K562 (cell line): ENCODE measurements at regions not wholly inside any gene's neighbourhood (a gene's known extent, or its start where the extent isn't known, plus 50 kb on each side); places are given as distances from the start of the nearest gene placed in this dataset.

Experiments
- EZH2 ChIP-seq: IDR thresholded peaks from 2 replicates; pipeline ENCODE4 v1.6.1; 2012; ENCODE audit warnings: low read depth, mild to moderate bottlenecking, inconsistent platforms, low read length, borderline replicate concordance
- MYC ChIP-seq, 2 experiments: fragments of 250-450 bp in 1 of 2; sonication (Bioruptor Pico) in 1 of 2; IDR thresholded peaks; 2 replicates each; pipeline versions ENCODE4 v1.5.1 to v1.6.1; 2012 to 2021; ENCODE audit warnings: low read depth in 2 of 2, borderline replicate concordance in 1 of 2, improper control_type of control experiment in 1 of 2, low read length in 1 of 2, mild to moderate bottlenecking in 1 of 2, moderate library complexity in 1 of 2
- SETDB1 ChIP-seq: IDR thresholded peaks from one replicate; pipeline ENCODE4 v1.6.1; 2012; ENCODE audit warnings: low read length, control low read depth, inconsistent platforms
- ZBTB8A ChIP-seq: fragments of 450-650 bp; IDR thresholded peaks from 2 replicates; pipeline ENCODE4 v1.6.1; 2018; ENCODE audit warnings: mild to moderate bottlenecking, moderate library complexity; ENCODE audit not compliant: partially characterized antibody
- ZNF780A ChIP-seq: fragments of 250-450 bp; sonication (Bioruptor Pico); IDR thresholded peaks from 2 replicates; pipeline ENCODE4 v1.5.0; 2021; ENCODE audit warnings: mild to moderate bottlenecking
- TF ChIP-seq, protein P1 (sequence below), 2 experiments: fragments of 450-650 bp; IDR thresholded peaks; 2 replicates each; pipeline ENCODE4 v1.6.1; 2018; ENCODE audit warnings: mild to moderate bottlenecking in 2 of 2, low read depth in 1 of 2; ENCODE audit not compliant: partially characterized antibody in 2 of 2
- TF ChIP-seq, protein P2 (sequence below), 3 experiments: IDR thresholded peaks in 2 of 3; conservative IDR thresholded peaks in 1 of 3; 2 replicates each; pipeline ENCODE4 v1.5.1; 2011 to 2012; ENCODE audit warnings: low read length in 3 of 3, mild to moderate bottlenecking in 3 of 3, control low read depth in 2 of 3, improper control_type of control experiment in 1 of 3, inconsistent platforms in 1 of 3, low read depth in 1 of 3, mixed read lengths in 1 of 3, moderate library complexity in 1 of 3; ENCODE audit not compliant: insufficient read depth in 2 of 3
- TF ChIP-seq, protein P3 (sequence below): fragments of 250-450 bp; sonication (Bioruptor Pico); IDR thresholded peaks from 2 replicates; pipeline ENCODE4 v1.5.0; 2020; ENCODE audit warnings: mild to moderate bottlenecking, borderline replicate concordance

DNA sequence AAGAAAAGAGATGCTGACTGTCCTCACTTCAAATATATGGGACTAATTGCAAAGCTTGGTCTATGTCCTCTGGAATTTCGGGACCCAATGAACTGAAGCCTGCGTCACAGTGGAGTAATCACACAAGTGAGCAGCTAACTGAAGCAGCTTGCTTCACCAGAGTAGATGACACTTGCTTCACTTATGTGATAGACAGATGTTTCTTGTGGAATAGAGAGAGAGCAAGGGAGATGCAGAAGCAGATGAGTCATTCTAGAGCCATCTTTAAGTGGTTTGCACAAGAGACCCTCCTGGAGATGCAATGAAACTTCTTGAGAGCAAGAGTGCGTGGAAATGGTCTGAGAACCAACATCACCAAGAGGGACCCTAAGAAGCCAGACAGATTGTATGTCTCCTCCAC, 1537.1 kb upstream of the FLRT2 start:
- TF ChIP-seq SETDB1 (no peak), ZNF780A (CRISPR knock-in tag) (no peak), EZH2 (no peak), MYC (IDR thresholded peaks at IDR 0.05; ENCODE audit: low read depth, low read length) (no peak), MYC (CRISPR knock-in tag; IDR thresholded peaks at IDR 0.05; ENCODE audit: borderline replicate concordance, low read depth) (no peak), ZBTB8A (no peak)
- TF ChIP-seq, protein P1, sequence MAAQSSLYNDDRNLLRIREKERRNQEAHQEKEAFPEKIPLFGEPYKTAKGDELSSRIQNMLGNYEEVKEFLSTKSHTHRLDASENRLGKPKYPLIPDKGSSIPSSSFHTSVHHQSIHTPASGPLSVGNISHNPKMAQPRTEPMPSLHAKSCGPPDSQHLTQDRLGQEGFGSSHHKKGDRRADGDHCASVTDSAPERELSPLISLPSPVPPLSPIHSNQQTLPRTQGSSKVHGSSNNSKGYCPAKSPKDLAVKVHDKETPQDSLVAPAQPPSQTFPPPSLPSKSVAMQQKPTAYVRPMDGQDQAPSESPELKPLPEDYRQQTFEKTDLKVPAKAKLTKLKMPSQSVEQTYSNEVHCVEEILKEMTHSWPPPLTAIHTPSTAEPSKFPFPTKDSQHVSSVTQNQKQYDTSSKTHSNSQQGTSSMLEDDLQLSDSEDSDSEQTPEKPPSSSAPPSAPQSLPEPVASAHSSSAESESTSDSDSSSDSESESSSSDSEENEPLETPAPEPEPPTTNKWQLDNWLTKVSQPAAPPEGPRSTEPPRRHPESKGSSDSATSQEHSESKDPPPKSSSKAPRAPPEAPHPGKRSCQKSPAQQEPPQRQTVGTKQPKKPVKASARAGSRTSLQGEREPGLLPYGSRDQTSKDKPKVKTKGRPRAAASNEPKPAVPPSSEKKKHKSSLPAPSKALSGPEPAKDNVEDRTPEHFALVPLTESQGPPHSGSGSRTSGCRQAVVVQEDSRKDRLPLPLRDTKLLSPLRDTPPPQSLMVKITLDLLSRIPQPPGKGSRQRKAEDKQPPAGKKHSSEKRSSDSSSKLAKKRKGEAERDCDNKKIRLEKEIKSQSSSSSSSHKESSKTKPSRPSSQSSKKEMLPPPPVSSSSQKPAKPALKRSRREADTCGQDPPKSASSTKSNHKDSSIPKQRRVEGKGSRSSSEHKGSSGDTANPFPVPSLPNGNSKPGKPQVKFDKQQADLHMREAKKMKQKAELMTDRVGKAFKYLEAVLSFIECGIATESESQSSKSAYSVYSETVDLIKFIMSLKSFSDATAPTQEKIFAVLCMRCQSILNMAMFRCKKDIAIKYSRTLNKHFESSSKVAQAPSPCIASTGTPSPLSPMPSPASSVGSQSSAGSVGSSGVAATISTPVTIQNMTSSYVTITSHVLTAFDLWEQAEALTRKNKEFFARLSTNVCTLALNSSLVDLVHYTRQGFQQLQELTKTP (IDR thresholded peaks at IDR 0.05; ENCODE audit: low read depth in 1 of 2, partially characterized antibody in 2 of 2) = no peak
- TF ChIP-seq, protein P2, sequence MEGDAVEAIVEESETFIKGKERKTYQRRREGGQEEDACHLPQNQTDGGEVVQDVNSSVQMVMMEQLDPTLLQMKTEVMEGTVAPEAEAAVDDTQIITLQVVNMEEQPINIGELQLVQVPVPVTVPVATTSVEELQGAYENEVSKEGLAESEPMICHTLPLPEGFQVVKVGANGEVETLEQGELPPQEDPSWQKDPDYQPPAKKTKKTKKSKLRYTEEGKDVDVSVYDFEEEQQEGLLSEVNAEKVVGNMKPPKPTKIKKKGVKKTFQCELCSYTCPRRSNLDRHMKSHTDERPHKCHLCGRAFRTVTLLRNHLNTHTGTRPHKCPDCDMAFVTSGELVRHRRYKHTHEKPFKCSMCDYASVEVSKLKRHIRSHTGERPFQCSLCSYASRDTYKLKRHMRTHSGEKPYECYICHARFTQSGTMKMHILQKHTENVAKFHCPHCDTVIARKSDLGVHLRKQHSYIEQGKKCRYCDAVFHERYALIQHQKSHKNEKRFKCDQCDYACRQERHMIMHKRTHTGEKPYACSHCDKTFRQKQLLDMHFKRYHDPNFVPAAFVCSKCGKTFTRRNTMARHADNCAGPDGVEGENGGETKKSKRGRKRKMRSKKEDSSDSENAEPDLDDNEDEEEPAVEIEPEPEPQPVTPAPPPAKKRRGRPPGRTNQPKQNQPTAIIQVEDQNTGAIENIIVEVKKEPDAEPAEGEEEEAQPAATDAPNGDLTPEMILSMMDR (IDR thresholded peaks at IDR 0.05 in 2 of 3, conservative IDR thresholded peaks at IDR 0.05 in 1 of 3; ENCODE audit: insufficient read depth in 2 of 3, low read depth in 1 of 3, low read length in 3 of 3) = no peak
- TF ChIP-seq, protein P3, sequence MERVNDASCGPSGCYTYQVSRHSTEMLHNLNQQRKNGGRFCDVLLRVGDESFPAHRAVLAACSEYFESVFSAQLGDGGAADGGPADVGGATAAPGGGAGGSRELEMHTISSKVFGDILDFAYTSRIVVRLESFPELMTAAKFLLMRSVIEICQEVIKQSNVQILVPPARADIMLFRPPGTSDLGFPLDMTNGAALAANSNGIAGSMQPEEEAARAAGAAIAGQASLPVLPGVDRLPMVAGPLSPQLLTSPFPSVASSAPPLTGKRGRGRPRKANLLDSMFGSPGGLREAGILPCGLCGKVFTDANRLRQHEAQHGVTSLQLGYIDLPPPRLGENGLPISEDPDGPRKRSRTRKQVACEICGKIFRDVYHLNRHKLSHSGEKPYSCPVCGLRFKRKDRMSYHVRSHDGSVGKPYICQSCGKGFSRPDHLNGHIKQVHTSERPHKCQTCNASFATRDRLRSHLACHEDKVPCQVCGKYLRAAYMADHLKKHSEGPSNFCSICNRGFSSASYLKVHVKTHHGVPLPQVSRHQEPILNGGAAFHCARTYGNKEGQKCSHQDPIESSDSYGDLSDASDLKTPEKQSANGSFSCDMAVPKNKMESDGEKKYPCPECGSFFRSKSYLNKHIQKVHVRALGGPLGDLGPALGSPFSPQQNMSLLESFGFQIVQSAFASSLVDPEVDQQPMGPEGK (CRISPR knock-in tag) = no peak
